Keratinocyte (primary cell): ENCODE measurements at regions not wholly inside any gene's neighbourhood (a gene's known extent, or its start where the extent isn't known, plus 50 kb on each side); places are given as distances from the start of the nearest gene placed in this dataset.

ENCODE experiments used
- DNase-seq: peaks from one replicate; pipeline ENCODE4 v3.0.0-alpha.2; 2011; ENCODE audit warnings: low read depth, missing footprints, low spot score
- FAIRE-seq: peaks from 2 replicates; lab custom pipeline; 2011; peaks lifted over from hg19 to GRCh38; lab: Jason Lieb, UNC
- H2AFZ ChIP-seq: 2 replicates; pipeline ENCODE4 v1.6.0; 2012; ENCODE audit warnings: low read length, control low read depth, inconsistent platforms; ENCODE audit not compliant: control insufficient read depth
- H3K27ac ChIP-seq: 2 replicates; pipeline ENCODE4 v1.5.1; 2011; ENCODE audit warnings: low read length; ENCODE audit not compliant: control insufficient read depth, insufficient read depth
- H3K27me3 ChIP-seq: 3 replicates; pipeline ENCODE4 v1.6.0; 2011; ENCODE audit warnings: low read length; ENCODE audit not compliant: control insufficient read depth, insufficient read depth; ENCODE audit errors: extremely low read depth
- H3K36me3 ChIP-seq, 2 experiments: 2 replicates in 1 of 2; 3 replicates in 1 of 2; pipeline ENCODE4 v1.5.1; 2011; ENCODE audit warnings: low read length in 2 of 2, mild to moderate bottlenecking in 1 of 2; ENCODE audit not compliant: control insufficient read depth in 2 of 2, insufficient read depth in 2 of 2; ENCODE audit errors: extremely low read depth in 1 of 2
- H3K4me1 ChIP-seq: 3 replicates; pipeline ENCODE4 v1.5.1; 2011; ENCODE audit warnings: low read length; ENCODE audit not compliant: control insufficient read depth, insufficient read depth; ENCODE audit errors: extremely low read depth
- H3K4me2 ChIP-seq: 3 replicates; pipeline ENCODE4 v1.6.0; 2011; ENCODE audit warnings: low read depth, low read length; ENCODE audit not compliant: control insufficient read depth, insufficient read depth; ENCODE audit errors: extremely low read depth
- H3K4me3 ChIP-seq, 3 experiments: fragments of 200-600 bp in 1 of 3; sonication (generic) in 1 of 3; 2 replicates in 2 of 3; 3 replicates in 1 of 3; pipeline ENCODE4 v1.5.1; 2011 to 2016; ENCODE audit warnings: low read length in 3 of 3, mild to moderate bottlenecking in 3 of 3, control low read depth in 2 of 3, inconsistent platforms in 1 of 3, low read depth in 1 of 3, mixed read lengths in 1 of 3, mixed run types in 1 of 3, moderate library complexity in 1 of 3; ENCODE audit not compliant: control insufficient read depth in 2 of 3, insufficient read depth in 2 of 3; ENCODE audit errors: extremely low read depth in 1 of 3
- H3K79me2 ChIP-seq: 2 replicates; pipeline ENCODE4 v1.6.0; 2012; ENCODE audit warnings: low read length; ENCODE audit not compliant: control insufficient read depth, insufficient read depth
- H3K9ac ChIP-seq: 3 replicates; pipeline ENCODE4 v1.6.0; 2011; ENCODE audit warnings: low read length; ENCODE audit not compliant: control insufficient read depth, insufficient read depth; ENCODE audit errors: extremely low read depth
- H3K9me1 ChIP-seq: 3 replicates; pipeline ENCODE4 v1.6.0; 2011; ENCODE audit warnings: low read length; ENCODE audit not compliant: control insufficient read depth, insufficient read depth; ENCODE audit errors: extremely low read depth
- H3K9me3 ChIP-seq: 2 replicates; pipeline ENCODE4 v1.5.1; 2012; ENCODE audit warnings: low read depth, low read length; ENCODE audit not compliant: control insufficient read depth
- H4K20me1 ChIP-seq: 3 replicates; pipeline ENCODE4 v1.6.0; 2011; ENCODE audit warnings: low read length; ENCODE audit not compliant: control insufficient read depth, insufficient read depth; ENCODE audit errors: extremely low read depth
- CTCF ChIP-seq, 3 experiments: IDR thresholded peaks in 1 of 3; conservative IDR thresholded peaks in 1 of 3; optimal IDR thresholded peaks in 1 of 3; 2 replicates in 2 of 3; 3 replicates in 1 of 3; pipeline versions ENCODE3 to v1.5.1; 2011; ENCODE audit warnings: low read length in 3 of 3, mild to moderate bottlenecking in 3 of 3, moderate library complexity in 2 of 3, control low read depth in 1 of 3, inconsistent platforms in 1 of 3; ENCODE audit not compliant: insufficient read depth in 2 of 3; ENCODE audit errors: extremely low read depth in 1 of 3
- EZH2 ChIP-seq: IDR thresholded peaks from one replicate; pipeline ENCODE4 v1.6.1; 2012; ENCODE audit warnings: inconsistent platforms, mild to moderate bottlenecking, low read length, moderate library complexity
- dilution Hi-C: fragments of 300-500 bp; cut with MboI; formaldehyde crosslinking; loops from one replicate; pipeline ENCODE4 v1.7.0; 2020; ENCODE audit warnings: low sequenced_read_pairs; ENCODE audit not compliant: extremely low pct_ligation_motif_present

GRCh38 chr3:178916223-178916622 lies 155.4 kb downstream of the ZMAT3 start:
- TF ChIP-seq EZH2 (no peak), CTCF (optimal IDR thresholded peaks at IDR 0.05 in 1 of 3, IDR thresholded peaks at IDR 0.05 in 1 of 3, conservative IDR thresholded peaks at IDR 0.05 in 1 of 3; ENCODE audit: extremely low read depth in 1 of 3, insufficient read depth in 2 of 3, low read length in 3 of 3) (no peak)
- no peaks in the 10 kb centered on the region for H3K36me3 ChIP-seq
- DNase-seq (no peak), FAIRE-seq (no peak)
- H2AFZ ChIP-seq: no peak overlapping the region
- H3K27me3 ChIP-seq: no peaks in the 10 kb centered on the region
- no peaks in the 10 kb centered on the region for H4K20me1 ChIP-seq
- no peaks in the 10 kb centered on the region for H3K79me2 ChIP-seq
- dilution Hi-C loops: no loop called here
- no peaks in the 10 kb centered on the region for H3K9me1 ChIP-seq
- no peak overlapping the region for H3K9ac ChIP-seq
- no peak overlapping the region for H3K27ac ChIP-seq
- H3K4me1 ChIP-seq: no peaks in the 10 kb centered on the region
- no peak overlapping the region for H3K4me2 ChIP-seq
- no peaks in the 10 kb centered on the region for H3K9me3 ChIP-seq
- H3K4me3 ChIP-seq: no peak overlapping the region

GRCh38 chr3:178915365-178915764 lies 156.2 kb downstream of the ZMAT3 start:
- H4K20me1 ChIP-seq: no peaks in the 10 kb centered on the region
- DNase-seq: no peak
- no peak overlapping the region for H2AFZ ChIP-seq
- no peak overlapping the region for H3K9ac ChIP-seq
- H3K4me3 ChIP-seq: no peak overlapping the region
- H3K9me1 ChIP-seq: no peaks in the 10 kb centered on the region
- TF ChIP-seq CTCF (optimal IDR thresholded peaks at IDR 0.05 in 1 of 3, IDR thresholded peaks at IDR 0.05 in 1 of 3, conservative IDR thresholded peaks at IDR 0.05 in 1 of 3; ENCODE audit: extremely low read depth in 1 of 3, insufficient read depth in 2 of 3, low read length in 3 of 3) (no peak), EZH2 (no peak)
- no peaks in the 10 kb centered on the region for H3K4me1 ChIP-seq
- H3K27ac ChIP-seq: no peak overlapping the region
- H3K9me3 ChIP-seq: no peaks in the 10 kb centered on the region
- dilution Hi-C loops: no loop called here
- no peak for FAIRE-seq
- H3K27me3 ChIP-seq: no peaks in the 10 kb centered on the region
- H3K36me3 ChIP-seq: no peaks in the 10 kb centered on the region
- H3K79me2 ChIP-seq: no peaks in the 10 kb centered on the region
- H3K4me2 ChIP-seq: no peak overlapping the region
